Mucosa of descending colon (tissue), 3 donors: ENCODE measurements at regions not wholly inside any gene's neighbourhood (a gene's known extent, or its start where the extent isn't known, plus 50 kb on each side); places are given as distances from the start of the nearest gene placed in this dataset.

Source experiments
- ATAC-seq: fragments of 200-7000 bp; cut with Tn5 transposase; one replicate; pipeline ENCODE4 v1.9.1; 2020; ENCODE audit warnings: mild to moderate bottlenecking, moderate library complexity
- DNase-seq, 3 donors: peaks; one replicate each; pipeline ENCODE4 v3.0.0-alpha.2; 2020
- H3K36me3 ChIP-seq: fragments of 200-600 bp; one replicate; pipeline ENCODE4 v1.8.0; 2021; ENCODE audit warnings: low read depth, mild to moderate bottlenecking
- H3K4me1 ChIP-seq: fragments of 200-600 bp; one replicate; pipeline ENCODE4 v1.8.0; 2021; ENCODE audit warnings: low read depth, mild to moderate bottlenecking
- H3K4me3 ChIP-seq: fragments of 200-600 bp; one replicate; pipeline ENCODE4 v1.8.0; 2021; ENCODE audit warnings: mild to moderate bottlenecking
- H3K9me3 ChIP-seq: fragments of 200-600 bp; one replicate; pipeline ENCODE4 v1.8.0; 2021; ENCODE audit warnings: mild to moderate bottlenecking
- CTCF ChIP-seq: fragments of 200-600 bp; IDR thresholded peaks from one replicate; pipeline ENCODE4 v1.8.0; 2022; ENCODE audit warnings: antibody characterized with exemption, mild to moderate bottlenecking
- intact Hi-C, 2 donors: fragments of 100-400 bp; cut with DNase I in 1 of 2; cut with micrococcal nuclease in 1 of 2; formaldehyde crosslinking; loops; one replicate each; pipeline versions ENCODE4 v1.11.0 to v1.11.1; 2022; cut with DNase I, micrococcal nuclease
- donor health status: DM: no; HTN: no; CAD: no; lungs with moderate emphysema.
- donor health status: DM: no; HTN: no; CAD: no.
- donor health status: DM: no; HTN: yes; CAD: no.

GRCh38 chr3:99407257-99407656 lies 231.1 kb upstream of the COL8A1 start:
- Histone ChIP-seq H3K36me3 (no peaks in the 10 kb centered on the region), H3K4me3 (no peak overlapping the region), H3K4me1 (no peaks in the 10 kb centered on the region), H3K9me3 (no peaks in the 10 kb centered on the region)
- ATAC-seq, result no peak
- DNase-seq, result no peak
- intact Hi-C loops, result no loop called here
- no peak for TF ChIP-seq CTCF

GRCh38 chr3:99402755-99403154 lies 235.6 kb upstream of the COL8A1 start:
- intact Hi-C loops, result no loop called here
- TF ChIP-seq CTCF, result no peak
- ATAC-seq (no peak), DNase-seq (no peak)
- no peak overlapping the region for H3K4me3 ChIP-seq
- H3K36me3 ChIP-seq, result no peaks in the 10 kb centered on the region
- peaks cover 13% of the 10 kb centered on the region for H3K9me3 ChIP-seq
- H3K4me1 ChIP-seq, result no peaks in the 10 kb centered on the region

GRCh38 chr3:99400352-99400751 lies 238.0 kb upstream of the COL8A1 start:
- DNase-seq, result no peak
- H3K9me3 ChIP-seq, result peaks cover 13% of the 10 kb centered on the region
- intact Hi-C loops, result no loop called here
- ATAC-seq, result no peak
- no peak for TF ChIP-seq CTCF
- H3K36me3 ChIP-seq, result no peaks in the 10 kb centered on the region
- no peaks in the 10 kb centered on the region for H3K4me1 ChIP-seq
- H3K4me3 ChIP-seq, result no peak overlapping the region

- ATAC-seq (no peak), DNase-seq (no peak)
- Histone ChIP-seq H3K4me1 (no peaks in the 10 kb centered on the region), H3K4me3 (no peak overlapping the region), H3K36me3 (no peaks in the 10 kb centered on the region), H3K9me3 (peaks cover 13% of the 10 kb centered on the region)
- TF ChIP-seq CTCF, result no peak
- intact Hi-C loops, result no loop called here
These were observed 241.6 kb upstream of the COL8A1 start for GRCh38 chr3:99396651-99397275.

- H3K36me3 ChIP-seq, result no peaks in the 10 kb centered on the region
- ATAC-seq (no peak), DNase-seq (no peak)
- TF ChIP-seq CTCF, result no peak
- peaks cover 13% of the 10 kb centered on the region for H3K9me3 ChIP-seq
- intact Hi-C loops, result no loop called here
- H3K4me1 ChIP-seq, result no peaks in the 10 kb centered on the region
- no peak overlapping the region for H3K4me3 ChIP-seq
These were observed 243.3 kb upstream of the COL8A1 start for GRCh38 chr3:99394831-99395778.
